Activated CD8-positive, alpha-beta memory T cell treated with anti-CD3 and anti-CD28 coated beads, Interleukin-2, amount 50 U/mL, for 48 hours (primary cell): ENCODE measurements at regions not wholly inside any gene's neighbourhood (a gene's known extent, or its start where the extent isn't known, plus 50 kb on each side); places are given as distances from the start of the nearest gene placed in this dataset.

ENCODE experiments used
- DNase-seq: peaks from one replicate; pipeline ENCODE4 v3.0.0-alpha.2; 2020

DNA sequence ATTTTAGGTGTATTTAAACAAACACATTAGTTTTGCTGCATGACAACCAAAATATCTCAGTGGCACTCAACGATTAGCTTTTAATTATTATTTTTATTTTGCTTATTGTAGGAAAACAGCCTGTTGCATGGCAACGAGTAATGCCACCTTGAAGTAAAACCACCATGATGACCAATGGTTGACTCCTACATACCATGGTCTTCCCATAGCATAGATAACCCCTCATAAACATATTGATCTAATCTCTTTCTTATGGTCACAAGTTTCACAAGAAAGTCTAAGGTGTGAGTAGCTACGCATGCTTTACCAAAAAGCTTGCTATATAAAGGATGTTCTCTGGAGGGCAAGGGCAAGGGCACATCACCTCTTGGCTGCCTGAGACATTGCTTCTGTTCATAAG is 61.5 kb upstream of the PTBP2 start:
- no peak for DNase-seq

DNA sequence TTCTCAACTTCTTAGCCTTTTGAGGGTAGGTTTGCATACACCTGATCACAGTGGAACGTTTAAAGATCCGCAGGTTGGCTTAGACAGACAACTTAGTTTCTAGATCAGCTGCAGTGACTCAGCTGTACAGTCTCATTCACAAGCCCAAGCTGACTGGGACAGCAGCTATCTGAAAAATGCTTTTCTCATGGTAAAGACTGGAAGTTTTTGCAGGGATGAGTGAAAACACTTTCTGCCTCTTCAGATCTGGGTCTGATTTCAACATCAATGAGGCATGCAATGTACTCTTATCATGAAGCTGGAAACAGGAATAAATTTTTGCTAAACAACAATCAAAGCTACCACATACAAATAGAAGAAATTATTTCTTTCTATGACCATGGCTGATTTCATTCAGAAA is 61.1 kb upstream of the PTBP2 start:
- DNase-seq: no peak
